ENCODE measurements at regions not wholly inside any gene's neighbourhood (a gene's known extent, or its start where the extent isn't known, plus 50 kb on each side); places are given as distances from the start of the nearest gene placed in this dataset.

GRCh38 chr13:47027780-47028437, 131.1 kb upstream of the HTR2A start:
- Histone ChIP-seq H3K27ac (ENCODE audit: low read depth in 2 of 2, low read length in 1 of 2) (no peak overlapping the region), H3K36me3 (ENCODE audit: control insufficient read depth in 2 of 2, insufficient read depth in 2 of 2, low read length in 1 of 2) (no peaks in the 10 kb centered on the region), H3K4me1 (ENCODE audit: control insufficient read depth in 2 of 2, insufficient read depth in 2 of 2, low read length in 1 of 2) (no peaks in the 10 kb centered on the region), H3K27me3 (ENCODE audit: control insufficient read depth in 1 of 2, insufficient read depth in 2 of 2, low read length in 2 of 2) (no peaks in the 10 kb centered on the region), H3K9me3 (ENCODE audit: control insufficient read depth in 2 of 2, insufficient read depth in 1 of 2, low read depth in 1 of 2, low read length in 1 of 2) (no peaks in the 10 kb centered on the region), H3K4me3 (ENCODE audit: low read depth in 1 of 2, low read length in 2 of 2) (no peak overlapping the region)
- WGBS, 2 donors: 55 to 65% methylated on average over 6 of the region's 6 CpGs

- Histone ChIP-seq H3K27me3 (ENCODE audit: control insufficient read depth in 1 of 2, insufficient read depth in 2 of 2, low read length in 2 of 2) (no peaks in the 10 kb centered on the region), H3K27ac (ENCODE audit: low read depth in 2 of 2, low read length in 1 of 2) (no peak overlapping the region), H3K36me3 (ENCODE audit: control insufficient read depth in 2 of 2, insufficient read depth in 2 of 2, low read length in 1 of 2) (no peaks in the 10 kb centered on the region), H3K4me3 (ENCODE audit: low read depth in 1 of 2, low read length in 2 of 2) (no peak overlapping the region), H3K9me3 (ENCODE audit: control insufficient read depth in 2 of 2, insufficient read depth in 1 of 2, low read depth in 1 of 2, low read length in 1 of 2) (no peaks in the 10 kb centered on the region), H3K4me1 (ENCODE audit: control insufficient read depth in 2 of 2, insufficient read depth in 2 of 2, low read length in 1 of 2) (no peaks in the 10 kb centered on the region)
- 65 to 77% methylated on average over 5 of the region's 5 CpGs for WGBS, 2 donors
Measured at GRCh38 chr13:47025791-47026447, 129.1 kb upstream of the HTR2A start.

- Histone ChIP-seq H3K9me3 (ENCODE audit: control insufficient read depth in 2 of 2, insufficient read depth in 1 of 2, low read depth in 1 of 2, low read length in 1 of 2) (no peaks in the 10 kb centered on the region), H3K4me3 (ENCODE audit: low read depth in 1 of 2, low read length in 2 of 2) (no peak overlapping the region), H3K36me3 (ENCODE audit: control insufficient read depth in 2 of 2, insufficient read depth in 2 of 2, low read length in 1 of 2) (no peaks in the 10 kb centered on the region), H3K27ac (ENCODE audit: low read depth in 2 of 2, low read length in 1 of 2) (no peak overlapping the region), H3K4me1 (ENCODE audit: control insufficient read depth in 2 of 2, insufficient read depth in 2 of 2, low read length in 1 of 2) (no peaks in the 10 kb centered on the region), H3K27me3 (ENCODE audit: control insufficient read depth in 1 of 2, insufficient read depth in 2 of 2, low read length in 2 of 2) (no peaks in the 10 kb centered on the region)
Measured at GRCh38 chr13:47019977-47020376, 123.1 kb upstream of the HTR2A start.

- Histone ChIP-seq H3K27ac (ENCODE audit: low read depth in 2 of 2, low read length in 1 of 2) (no peak overlapping the region), H3K27me3 (ENCODE audit: control insufficient read depth in 1 of 2, insufficient read depth in 2 of 2, low read length in 2 of 2) (no peaks in the 10 kb centered on the region), H3K36me3 (ENCODE audit: control insufficient read depth in 2 of 2, insufficient read depth in 2 of 2, low read length in 1 of 2) (no peaks in the 10 kb centered on the region), H3K4me1 (ENCODE audit: control insufficient read depth in 2 of 2, insufficient read depth in 2 of 2, low read length in 1 of 2) (no peaks in the 10 kb centered on the region), H3K9me3 (ENCODE audit: control insufficient read depth in 2 of 2, insufficient read depth in 1 of 2, low read depth in 1 of 2, low read length in 1 of 2) (no peaks in the 10 kb centered on the region), H3K4me3 (ENCODE audit: low read depth in 1 of 2, low read length in 2 of 2) (no peak overlapping the region)
- WGBS, 2 donors: 46 to 78% methylated on average over 1 of the region's 1 CpG
Measured at GRCh38 chr13:47017476-47017875, 120.6 kb upstream of the HTR2A start.

GRCh38 chr13:47008318-47008717, 111.5 kb upstream of the HTR2A start:
- peaks cover 0 to 3% of the 10 kb centered on the region in 2 donors for H3K27me3 ChIP-seq (ENCODE audit: control insufficient read depth in 1 of 2, insufficient read depth in 2 of 2, low read length in 2 of 2)
- no peaks in the 10 kb centered on the region for H3K36me3 ChIP-seq (ENCODE audit: control insufficient read depth in 2 of 2, insufficient read depth in 2 of 2, low read length in 1 of 2)
- no peaks in the 10 kb centered on the region for H3K4me1 ChIP-seq (ENCODE audit: control insufficient read depth in 2 of 2, insufficient read depth in 2 of 2, low read length in 1 of 2)
- WGBS, 2 donors: 82 to 87% methylated on average over 2 of the region's 2 CpGs
- no peaks in the 10 kb centered on the region for H3K9me3 ChIP-seq (ENCODE audit: control insufficient read depth in 2 of 2, insufficient read depth in 1 of 2, low read depth in 1 of 2, low read length in 1 of 2)
- H3K4me3 ChIP-seq (ENCODE audit: low read depth in 1 of 2, low read length in 2 of 2): no peak overlapping the region
- no peak overlapping the region for H3K27ac ChIP-seq (ENCODE audit: low read depth in 2 of 2, low read length in 1 of 2)

- Histone ChIP-seq H3K4me3 (ENCODE audit: low read depth in 1 of 2, low read length in 2 of 2) (no peak overlapping the region), H3K27ac (ENCODE audit: low read depth in 2 of 2, low read length in 1 of 2) (no peak overlapping the region), H3K9me3 (ENCODE audit: control insufficient read depth in 2 of 2, insufficient read depth in 1 of 2, low read depth in 1 of 2, low read length in 1 of 2) (no peaks in the 10 kb centered on the region), H3K36me3 (ENCODE audit: control insufficient read depth in 2 of 2, insufficient read depth in 2 of 2, low read length in 1 of 2) (no peaks in the 10 kb centered on the region), H3K4me1 (ENCODE audit: control insufficient read depth in 2 of 2, insufficient read depth in 2 of 2, low read length in 1 of 2) (no peaks in the 10 kb centered on the region), H3K27me3 (ENCODE audit: control insufficient read depth in 1 of 2, insufficient read depth in 2 of 2, low read length in 2 of 2) (peaks cover 0 to 3% of the 10 kb centered on the region in 2 donors)
- 94% methylated on average over 2 of the region's 2 CpGs for WGBS, 2 donors
Measured at GRCh38 chr13:47005756-47006414, 109.0 kb upstream of the HTR2A start.

GRCh38 chr13:47004540-47004939, 107.7 kb upstream of the HTR2A start:
- no peak overlapping the region for H3K27ac ChIP-seq (ENCODE audit: low read depth in 2 of 2, low read length in 1 of 2)
- 62 to 70% methylated on average over 1 of the region's 1 CpG for WGBS, 2 donors

GRCh38 chr13:47004027-47004426, 107.2 kb upstream of the HTR2A start:
- 42 to 43% methylated on average over 2 of the region's 2 CpGs for WGBS, 2 donors

More at GRCh38 chr13:47004540-47004939, 107.7 kb upstream of the HTR2A start:
- H3K9me3 ChIP-seq (ENCODE audit: control insufficient read depth in 2 of 2, insufficient read depth in 1 of 2, low read depth in 1 of 2, low read length in 1 of 2): no peaks in the 10 kb centered on the region
- no peaks in the 10 kb centered on the region for H3K4me1 ChIP-seq (ENCODE audit: control insufficient read depth in 2 of 2, insufficient read depth in 2 of 2, low read length in 1 of 2)
- no peaks in the 10 kb centered on the region for H3K36me3 ChIP-seq (ENCODE audit: control insufficient read depth in 2 of 2, insufficient read depth in 2 of 2, low read length in 1 of 2)
- no peak overlapping the region for H3K4me3 ChIP-seq (ENCODE audit: low read depth in 1 of 2, low read length in 2 of 2)
- H3K27me3 ChIP-seq (ENCODE audit: control insufficient read depth in 1 of 2, insufficient read depth in 2 of 2, low read length in 2 of 2): peaks cover 0 to 3% of the 10 kb centered on the region in 2 donors

GRCh38 chr13:47000165-47000564, 103.3 kb upstream of the HTR2A start:
- 51 to 52% methylated on average over 3 of the region's 3 CpGs for WGBS, 2 donors
- no peaks in the 10 kb centered on the region for H3K9me3 ChIP-seq (ENCODE audit: control insufficient read depth in 2 of 2, insufficient read depth in 1 of 2, low read depth in 1 of 2, low read length in 1 of 2)
- no peak overlapping the region for H3K4me3 ChIP-seq (ENCODE audit: low read depth in 1 of 2, low read length in 2 of 2)
- no peaks in the 10 kb centered on the region for H3K4me1 ChIP-seq (ENCODE audit: control insufficient read depth in 2 of 2, insufficient read depth in 2 of 2, low read length in 1 of 2)
- no peaks in the 10 kb centered on the region for H3K36me3 ChIP-seq (ENCODE audit: control insufficient read depth in 2 of 2, insufficient read depth in 2 of 2, low read length in 1 of 2)
- H3K27ac ChIP-seq (ENCODE audit: low read depth in 2 of 2, low read length in 1 of 2): no peak overlapping the region
- H3K27me3 ChIP-seq (ENCODE audit: control insufficient read depth in 1 of 2, insufficient read depth in 2 of 2, low read length in 2 of 2): no peaks in the 10 kb centered on the region

More at GRCh38 chr13:47004027-47004426, 107.2 kb upstream of the HTR2A start:
- Histone ChIP-seq H3K9me3 (ENCODE audit: control insufficient read depth in 2 of 2, insufficient read depth in 1 of 2, low read depth in 1 of 2, low read length in 1 of 2) (no peaks in the 10 kb centered on the region), H3K27ac (ENCODE audit: low read depth in 2 of 2, low read length in 1 of 2) (no peak overlapping the region), H3K4me3 (ENCODE audit: low read depth in 1 of 2, low read length in 2 of 2) (no peak overlapping the region), H3K36me3 (ENCODE audit: control insufficient read depth in 2 of 2, insufficient read depth in 2 of 2, low read length in 1 of 2) (no peaks in the 10 kb centered on the region), H3K4me1 (ENCODE audit: control insufficient read depth in 2 of 2, insufficient read depth in 2 of 2, low read length in 1 of 2) (no peaks in the 10 kb centered on the region), H3K27me3 (ENCODE audit: control insufficient read depth in 1 of 2, insufficient read depth in 2 of 2, low read length in 2 of 2) (peaks cover 0 to 3% of the 10 kb centered on the region in 2 donors)
